ENCODE measurements at regions not wholly inside any gene's neighbourhood (a gene's known extent, or its start where the extent isn't known, plus 50 kb on each side); places are given as distances from the start of the nearest gene placed in this dataset.

- no peak overlapping the region for H3K4me3 ChIP-seq (replicated peaks in 1 of 3; ENCODE audit: insufficient read depth in 1 of 3, low read depth in 1 of 3, low read length in 3 of 3)
- ChIA-PET CTCF (no interaction called here), POLR2A (no interaction called here)
- no peak overlapping the region for H3K9ac ChIP-seq (replicated peaks; ENCODE audit: extremely low read depth, insufficient read depth, low read length)
- no peak overlapping the region for H3K4me2 ChIP-seq (ENCODE audit: insufficient read depth, low read length)
- no peaks in the 10 kb centered on the region for H3K4me1 ChIP-seq (ENCODE audit: control insufficient read depth, extremely low read depth, insufficient read depth, low read length)
- no peaks in the 10 kb centered on the region for H3K36me3 ChIP-seq (ENCODE audit: control insufficient read depth in 2 of 2, extremely low read depth in 1 of 2, insufficient read depth in 2 of 2, low read length in 2 of 2)
- dilution Hi-C loops (cut with MboI; ENCODE audit: extremely low pct_ligation_motif_present, low sequenced_read_pairs) = loop anchor here (25.0 kb wide), 1 partner anchor 161 kb away; no protein-coding TSS in a partner anchor
- no peaks in the 10 kb centered on the region for H3K9me3 ChIP-seq (replicated peaks; ENCODE audit: control insufficient read depth, insufficient read depth, low read length)
- H3K9me1 ChIP-seq (replicated peaks; ENCODE audit: control insufficient read depth, extremely low read depth, insufficient read depth, low read length) = no peaks in the 10 kb centered on the region
- no peak for TF ChIP-seq CTCF (IDR thresholded peaks at IDR 0.05; ENCODE audit: extremely low read depth in 1 of 2, insufficient read depth in 1 of 2, low read depth in 1 of 2, low read length in 2 of 2)
- TF ChIP-seq GATA2 (IDR thresholded peaks at IDR 0.05; ENCODE audit: insufficient read depth, insufficient read length, low read depth, low read length) = no peak
- no peak for TF ChIP-seq MYC (IDR thresholded peaks at IDR 0.05; ENCODE audit: low read depth, low read length)
- TF ChIP-seq POLR2AphosphoS5 (IDR thresholded peaks at IDR 0.05; ENCODE audit: insufficient read depth, low read depth, low read length) = no peak
- no peak for TF ChIP-seq JUN (IDR thresholded peaks at IDR 0.05; ENCODE audit: borderline replicate concordance, insufficient read depth, insufficient read length, low read depth)
- no peak overlapping the region for H2AFZ ChIP-seq (ENCODE audit: low read depth, low read length)
- intact Hi-C loops (cut with micrococcal nuclease) = no loop called here
- H3K79me2 ChIP-seq (ENCODE audit: control insufficient read depth, insufficient read depth, low read length) = no peaks in the 10 kb centered on the region
- DNase-seq (ENCODE audit: low read depth, low spot score) = no peak
- BruUV-seq (replicated peaks) = no TSS peak
- no peak overlapping the region for H3K27ac ChIP-seq (ENCODE audit: insufficient read depth, low read depth, low read length)
- H3K27me3 ChIP-seq (ENCODE audit: control insufficient read depth in 2 of 2, insufficient read depth in 2 of 2, low read length in 2 of 2) = peaks cover 0 to 2% of the 10 kb centered on the region in 2 experiments
- no peaks in the 10 kb centered on the region for H4K20me1 ChIP-seq (replicated peaks; ENCODE audit: control insufficient read depth, extremely low read depth, insufficient read depth, low read length)
- no peak for FAIRE-seq
Observed at GRCh38 chr1:157201767-157202166, 63.6 kb upstream of the ETV3 start.

DNA sequence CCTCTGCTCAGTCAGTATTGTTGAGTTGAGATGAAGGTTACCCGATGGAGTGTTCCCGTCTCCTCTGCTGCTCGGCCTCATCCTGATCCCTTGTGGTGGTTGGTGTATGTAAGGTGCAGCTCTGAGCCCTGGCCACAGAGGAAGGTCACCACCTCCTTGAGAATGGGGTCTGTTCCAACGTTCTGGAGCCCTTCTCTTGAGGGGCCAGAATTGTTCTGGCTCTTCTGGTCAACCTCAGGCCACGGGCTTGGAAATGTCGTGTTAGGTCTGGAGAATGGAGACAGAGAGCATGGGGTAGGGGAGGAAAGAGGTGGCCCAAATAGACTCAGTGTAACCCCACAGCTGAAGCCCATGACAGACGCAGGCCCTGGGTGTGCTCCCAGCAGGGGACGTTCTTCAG lies 62.3 kb upstream of the ETV3 start:
- CTCF ChIA-PET = no interaction called here
- no peak overlapping the region for H2AFZ ChIP-seq (ENCODE audit: low read depth, low read length)
- H3K4me3 ChIP-seq (replicated peaks in 1 of 3; ENCODE audit: insufficient read depth in 1 of 3, low read depth in 1 of 3, low read length in 3 of 3) = no peak overlapping the region
- TF ChIP-seq JUN (IDR thresholded peaks at IDR 0.05; ENCODE audit: borderline replicate concordance, insufficient read depth, insufficient read length, low read depth) (no peak), POLR2AphosphoS5 (IDR thresholded peaks at IDR 0.05; ENCODE audit: insufficient read depth, low read depth, low read length) (no peak), CTCF (IDR thresholded peaks at IDR 0.05; ENCODE audit: extremely low read depth in 1 of 2, insufficient read depth in 1 of 2, low read depth in 1 of 2, low read length in 2 of 2) (no peak), MYC (IDR thresholded peaks at IDR 0.05; ENCODE audit: low read depth, low read length) (no peak), POLR2A (IDR thresholded peaks at IDR 0.05; ENCODE audit: low read depth, low read length) (no peak), FOS (IDR thresholded peaks at IDR 0.05; ENCODE audit: borderline replicate concordance, insufficient read depth, low read length) (no peak), MAX (IDR thresholded peaks at IDR 0.05; ENCODE audit: insufficient read depth, insufficient read length) (no peak), GATA2 (IDR thresholded peaks at IDR 0.05; ENCODE audit: insufficient read depth, insufficient read length, low read depth, low read length) (no peak), EZH2 (IDR thresholded peaks at IDR 0.05; ENCODE audit: borderline replicate concordance, low read depth, low read length, severe bottlenecking) (no peak)
- no peaks in the 10 kb centered on the region for H3K36me3 ChIP-seq (ENCODE audit: control insufficient read depth in 2 of 2, extremely low read depth in 1 of 2, insufficient read depth in 2 of 2, low read length in 2 of 2)
- POLR2A ChIA-PET = no interaction called here
- H3K4me2 ChIP-seq (ENCODE audit: insufficient read depth, low read length) = no peak overlapping the region
- no peaks in the 10 kb centered on the region for H3K9me3 ChIP-seq (replicated peaks; ENCODE audit: control insufficient read depth, insufficient read depth, low read length)
- H3K9ac ChIP-seq (replicated peaks; ENCODE audit: extremely low read depth, insufficient read depth, low read length) = no peak overlapping the region
- no peaks in the 10 kb centered on the region for H3K79me2 ChIP-seq (ENCODE audit: control insufficient read depth, insufficient read depth, low read length)
- H3K4me1 ChIP-seq (ENCODE audit: control insufficient read depth, extremely low read depth, insufficient read depth, low read length) = no peaks in the 10 kb centered on the region
- FAIRE-seq (no peak), DNase-seq (ENCODE audit: low read depth, low spot score) (no peak)
- dilution Hi-C loops (cut with MboI; ENCODE audit: extremely low pct_ligation_motif_present, low sequenced_read_pairs) (loop anchor here (25.0 kb wide), 1 partner anchor 162 kb away; no protein-coding TSS in a partner anchor), intact Hi-C loops (cut with micrococcal nuclease) (no loop called here)
- no peaks in the 10 kb centered on the region for H3K9me1 ChIP-seq (replicated peaks; ENCODE audit: control insufficient read depth, extremely low read depth, insufficient read depth, low read length)
- no peaks in the 10 kb centered on the region for H4K20me1 ChIP-seq (replicated peaks; ENCODE audit: control insufficient read depth, extremely low read depth, insufficient read depth, low read length)
- H3K27ac ChIP-seq (ENCODE audit: insufficient read depth, low read depth, low read length) = no peak overlapping the region
- no TSS peak for BruUV-seq (replicated peaks)
- peaks cover 0 to 2% of the 10 kb centered on the region in 2 experiments for H3K27me3 ChIP-seq (ENCODE audit: control insufficient read depth in 2 of 2, insufficient read depth in 2 of 2, low read length in 2 of 2)

Measured in endothelial cell of umbilical vein (primary cell).